ENCODE measurements at regions not wholly inside any gene's neighbourhood (a gene's known extent, or its start where the extent isn't known, plus 50 kb on each side); places are given as distances from the start of the nearest gene placed in this dataset.

DNA sequence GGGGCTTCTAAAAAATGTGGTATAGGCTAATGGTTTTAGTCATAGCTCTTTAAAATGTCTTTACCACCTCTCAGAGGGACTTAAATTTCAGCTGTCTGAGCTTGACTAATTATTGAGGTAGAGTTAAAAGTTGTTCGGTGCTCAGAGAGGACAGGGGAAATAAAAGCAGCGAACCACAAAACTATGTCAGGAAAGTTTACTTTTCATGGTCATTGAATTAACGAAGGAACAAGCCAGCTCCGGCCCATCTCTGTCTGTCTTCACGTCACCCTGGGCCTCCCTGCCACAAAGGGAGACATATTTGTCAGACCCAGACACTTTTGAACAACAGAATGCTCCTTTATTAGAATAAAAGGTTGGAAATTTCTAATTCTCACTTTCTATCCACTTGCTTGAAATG, 98.8 kb upstream of the EFNA5 start:
- TF ChIP-seq, protein P1, sequence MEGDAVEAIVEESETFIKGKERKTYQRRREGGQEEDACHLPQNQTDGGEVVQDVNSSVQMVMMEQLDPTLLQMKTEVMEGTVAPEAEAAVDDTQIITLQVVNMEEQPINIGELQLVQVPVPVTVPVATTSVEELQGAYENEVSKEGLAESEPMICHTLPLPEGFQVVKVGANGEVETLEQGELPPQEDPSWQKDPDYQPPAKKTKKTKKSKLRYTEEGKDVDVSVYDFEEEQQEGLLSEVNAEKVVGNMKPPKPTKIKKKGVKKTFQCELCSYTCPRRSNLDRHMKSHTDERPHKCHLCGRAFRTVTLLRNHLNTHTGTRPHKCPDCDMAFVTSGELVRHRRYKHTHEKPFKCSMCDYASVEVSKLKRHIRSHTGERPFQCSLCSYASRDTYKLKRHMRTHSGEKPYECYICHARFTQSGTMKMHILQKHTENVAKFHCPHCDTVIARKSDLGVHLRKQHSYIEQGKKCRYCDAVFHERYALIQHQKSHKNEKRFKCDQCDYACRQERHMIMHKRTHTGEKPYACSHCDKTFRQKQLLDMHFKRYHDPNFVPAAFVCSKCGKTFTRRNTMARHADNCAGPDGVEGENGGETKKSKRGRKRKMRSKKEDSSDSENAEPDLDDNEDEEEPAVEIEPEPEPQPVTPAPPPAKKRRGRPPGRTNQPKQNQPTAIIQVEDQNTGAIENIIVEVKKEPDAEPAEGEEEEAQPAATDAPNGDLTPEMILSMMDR (IDR thresholded peaks at IDR 0.05 in 4 of 5, conservative IDR thresholded peaks at IDR 0.05 in 1 of 5) = no peak
- no peak for TF ChIP-seq POLR2A (IDR thresholded peaks at IDR 0.05)
